ENCODE measurements at regions not wholly inside any gene's neighbourhood (a gene's known extent, or its start where the extent isn't known, plus 50 kb on each side); places are given as distances from the start of the nearest gene placed in this dataset.
"Not testable (repeated sequence)": the region's sequence is repeated elsewhere in the genome, so short reads cannot be mapped to it uniquely, and the experiment has no call there.

DNA sequence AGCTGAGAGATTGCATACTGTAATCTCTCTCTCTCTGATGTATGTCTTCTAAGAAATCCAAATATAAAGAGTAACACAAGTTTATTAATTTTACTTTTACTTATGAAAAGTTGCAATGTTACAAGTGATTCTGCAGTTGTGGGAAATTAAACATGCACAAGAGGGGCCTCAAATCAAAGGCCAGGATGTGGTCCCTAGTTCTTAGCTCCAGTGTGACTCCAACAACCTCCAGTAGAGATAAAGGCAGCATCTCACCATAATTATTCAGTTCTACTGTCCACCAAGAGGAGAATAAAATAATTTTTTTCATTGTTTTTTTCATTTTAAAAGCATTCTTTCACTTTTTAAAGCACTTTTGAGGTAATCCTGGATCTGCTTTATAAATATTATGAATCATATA lies 223.3 kb downstream of the RAP2B start:
- no peak for DNase-seq

DNA sequence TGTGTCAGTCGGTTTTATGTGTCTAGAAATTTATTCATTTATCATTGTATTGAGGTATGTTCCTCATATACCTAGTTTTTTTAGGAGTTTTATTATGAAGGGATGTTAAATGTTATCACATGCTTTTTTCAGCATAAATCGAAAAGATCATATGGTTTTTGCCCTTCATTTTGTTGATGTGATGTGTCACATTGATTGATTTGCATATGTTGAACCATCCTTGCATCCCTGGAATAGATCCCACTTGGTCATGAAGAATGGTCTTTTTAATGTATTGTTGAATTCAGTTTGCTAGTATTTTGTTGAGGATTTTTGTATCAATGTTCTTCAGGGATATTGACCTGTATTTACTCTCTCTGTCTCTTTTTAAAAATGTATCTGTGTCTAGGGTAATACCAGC lies 230.3 kb downstream of the RAP2B start:
- DNase-seq = no peak

DNA sequence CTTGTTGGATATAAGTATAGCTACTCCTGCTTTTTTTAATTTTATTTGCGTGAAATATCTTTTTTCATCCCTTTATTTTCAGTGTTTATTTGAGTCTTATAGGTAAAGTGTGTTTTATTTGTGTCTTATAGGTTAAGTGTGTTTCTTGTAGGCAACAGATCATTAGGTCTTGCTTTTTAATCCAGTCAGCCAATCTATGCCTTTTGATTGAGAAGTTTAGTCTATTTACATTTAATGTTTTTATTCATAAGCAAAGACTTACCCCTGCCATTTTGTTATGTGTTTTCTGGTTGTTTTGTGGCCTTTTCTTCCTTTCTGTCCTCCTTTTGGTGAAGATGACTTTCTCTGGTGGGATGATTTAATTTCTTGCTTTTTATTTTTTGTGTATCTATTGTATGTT lies 232.0 kb downstream of the RAP2B start:
- no peak for DNase-seq

DNA sequence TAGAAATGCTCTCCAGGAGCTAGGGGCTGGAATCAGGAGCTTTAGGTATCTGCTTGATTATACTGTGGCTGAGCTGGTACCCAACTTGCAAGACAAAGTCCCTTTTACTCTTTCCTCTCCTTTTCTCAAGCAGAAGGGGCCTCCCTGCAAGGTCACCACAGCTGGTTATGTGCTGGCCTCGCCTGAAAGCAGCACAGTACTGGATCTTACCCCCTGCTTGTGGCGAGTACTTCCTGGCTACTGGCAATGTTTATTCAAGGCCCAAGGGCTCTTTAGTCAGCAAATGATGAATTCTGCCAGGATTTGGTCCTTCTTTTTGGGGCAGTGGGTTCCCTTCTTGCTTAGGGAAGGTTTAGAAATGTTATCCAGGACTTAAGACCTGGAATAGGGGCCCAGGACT lies 234.6 kb downstream of the RAP2B start:
- DNase-seq = no peak

DNA sequence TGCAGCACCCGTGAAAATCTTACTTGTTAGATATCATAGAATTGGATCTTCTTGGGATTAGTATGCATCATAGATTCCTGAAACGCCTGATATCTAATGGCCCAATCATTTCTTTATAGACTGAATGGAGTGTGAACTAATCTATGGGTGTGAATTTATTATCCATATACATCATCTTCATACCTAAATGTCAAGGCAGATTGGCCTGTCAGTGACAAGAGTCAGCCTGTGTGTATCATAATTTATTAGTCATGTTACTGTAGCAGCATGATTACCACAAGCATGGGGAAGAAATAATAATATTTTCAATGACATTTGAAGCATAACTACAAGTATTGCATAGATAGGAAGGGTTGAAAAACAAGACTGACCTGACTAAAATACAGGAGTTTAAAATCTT lies 235.8 kb downstream of the RAP2B start:
- no peak for DNase-seq

DNA sequence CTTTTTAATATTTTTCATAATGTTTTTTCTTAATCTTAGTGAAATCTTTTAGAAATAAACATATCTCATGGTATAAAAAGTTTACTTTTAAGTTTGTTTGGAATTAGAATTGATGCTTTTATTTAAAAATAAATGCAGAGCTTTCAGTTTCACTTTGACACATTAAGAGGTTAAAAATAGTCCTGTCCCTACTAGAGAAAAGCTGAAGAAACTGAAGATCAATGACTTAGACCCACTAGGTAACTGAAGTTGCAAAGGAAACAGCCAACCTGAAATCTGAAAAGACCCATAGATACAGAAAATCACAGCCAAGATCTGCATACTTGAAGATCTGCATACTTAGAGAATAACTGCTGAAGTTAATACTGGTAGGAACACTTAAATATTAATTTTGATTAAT lies 237.6 kb downstream of the RAP2B start:
- DNase-seq = no peak

DNA sequence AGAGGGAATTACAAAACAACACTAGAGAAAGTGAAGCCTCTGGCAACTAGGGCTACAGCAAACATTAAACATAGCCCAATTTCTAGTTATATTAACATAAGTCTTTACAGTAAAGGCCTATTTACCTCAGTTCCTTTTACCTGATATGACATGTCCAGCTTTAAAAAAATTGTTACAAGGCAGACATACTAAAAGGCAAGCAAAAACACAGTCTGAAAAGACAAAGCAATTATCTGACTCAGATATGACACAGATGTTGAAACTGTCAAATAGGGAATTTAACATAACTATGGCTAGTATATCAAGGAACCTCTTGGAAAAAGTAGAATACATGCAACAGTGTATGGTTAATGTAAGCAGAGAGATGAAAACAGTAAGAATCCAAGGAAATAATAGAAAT lies 238.6 kb downstream of the RAP2B start:
- DNase-seq = no peak

DNA sequence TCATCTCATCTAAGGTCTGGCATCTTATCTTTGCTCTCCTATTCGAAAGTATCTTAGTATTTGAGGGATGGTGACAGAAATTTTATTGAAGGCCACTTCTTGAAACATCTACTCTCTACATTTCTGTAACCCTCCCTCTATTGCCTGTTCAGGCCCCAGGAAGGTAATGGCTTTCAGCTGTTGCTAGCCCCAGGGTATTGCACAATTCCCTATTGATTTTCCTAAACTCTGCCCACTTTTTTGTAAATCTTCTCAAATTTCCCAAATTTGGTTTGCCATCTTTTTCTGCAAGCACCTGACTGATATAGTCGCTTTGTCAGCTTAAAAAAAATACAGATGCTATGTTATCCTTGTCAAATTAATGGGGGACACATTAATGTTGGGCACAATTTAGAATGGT lies 242.1 kb downstream of the RAP2B start:
- DNase-seq = no peak

DNA sequence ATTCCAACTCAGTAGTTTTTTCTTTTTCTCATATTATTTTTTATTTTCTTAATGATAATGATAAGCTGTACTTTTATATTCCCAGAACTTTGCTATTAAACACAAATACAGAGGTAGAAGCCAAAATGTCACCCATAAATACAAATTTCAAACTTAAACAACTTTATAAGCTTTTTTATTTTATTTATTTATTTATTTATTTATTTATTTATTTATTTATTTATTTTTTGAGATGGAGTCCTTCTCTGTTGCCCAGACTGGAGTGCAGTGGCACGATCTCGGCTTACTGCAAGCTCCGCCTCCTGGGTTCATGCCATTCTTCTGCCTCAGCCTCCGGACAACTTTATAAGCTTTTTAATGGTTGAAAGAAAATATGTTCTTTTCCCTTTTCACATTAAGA lies 243.3 kb downstream of the RAP2B start:
- DNase-seq = not testable (repeated sequence)

DNA sequence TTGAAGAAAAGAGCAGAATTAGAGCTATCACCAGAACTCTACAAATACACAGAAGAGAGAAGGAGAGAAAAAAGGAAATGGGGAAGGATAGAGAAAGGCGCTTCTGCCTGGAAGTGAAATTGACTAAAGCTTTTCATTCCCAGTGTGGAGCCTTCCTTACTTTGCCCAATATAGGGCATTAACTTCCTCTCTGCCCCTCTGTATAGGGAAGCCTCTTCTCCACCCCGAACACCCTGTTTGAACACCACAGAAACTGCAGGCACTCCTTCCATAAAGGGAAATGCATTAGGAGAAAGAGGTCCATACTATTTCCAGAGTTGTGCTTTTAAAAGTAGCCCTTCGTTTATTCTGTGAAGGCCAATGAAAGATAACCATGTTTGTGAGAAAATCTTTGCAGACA lies 248.5 kb downstream of the RAP2B start:
- DNase-seq = no peak

DNA sequence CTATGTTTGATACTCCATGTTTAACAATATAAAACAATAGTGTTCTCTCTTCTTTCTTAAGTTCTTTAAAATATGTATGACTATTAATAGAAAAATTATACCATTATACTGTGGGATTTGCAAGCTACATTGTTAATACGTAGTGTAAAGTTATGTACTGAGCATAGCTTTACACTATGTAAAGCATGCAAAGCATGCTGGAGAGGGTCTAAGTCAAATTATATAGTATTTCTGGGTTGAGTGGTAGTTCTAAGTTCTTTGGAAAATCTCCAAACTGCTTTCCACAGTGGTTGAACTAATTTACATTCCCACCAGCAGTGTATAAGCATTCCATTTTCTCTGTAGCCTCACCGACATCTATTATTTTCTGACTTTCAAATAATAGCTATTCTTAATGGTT lies 253.0 kb downstream of the RAP2B start:
- no peak for DNase-seq

DNA sequence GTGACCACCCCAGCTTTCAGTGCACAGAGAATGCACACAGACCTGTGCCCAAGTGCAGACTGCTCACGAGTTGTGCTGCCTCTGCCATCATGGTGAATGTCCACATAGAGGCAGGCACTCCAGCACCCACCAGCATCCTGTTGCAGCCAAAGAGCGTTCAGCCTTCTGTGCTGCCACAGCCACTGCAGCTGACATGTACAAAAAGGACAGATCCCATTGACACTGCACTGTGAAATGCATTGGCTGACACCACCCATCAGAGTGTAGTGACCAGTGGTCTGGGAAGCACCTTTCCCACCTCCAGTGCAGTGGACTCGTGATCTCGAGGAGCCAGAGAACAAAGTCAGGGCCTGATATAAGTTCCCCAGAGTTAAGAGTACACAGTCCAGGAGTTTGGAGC lies 260.3 kb downstream of the RAP2B start:
- no peak for DNase-seq

DNA sequence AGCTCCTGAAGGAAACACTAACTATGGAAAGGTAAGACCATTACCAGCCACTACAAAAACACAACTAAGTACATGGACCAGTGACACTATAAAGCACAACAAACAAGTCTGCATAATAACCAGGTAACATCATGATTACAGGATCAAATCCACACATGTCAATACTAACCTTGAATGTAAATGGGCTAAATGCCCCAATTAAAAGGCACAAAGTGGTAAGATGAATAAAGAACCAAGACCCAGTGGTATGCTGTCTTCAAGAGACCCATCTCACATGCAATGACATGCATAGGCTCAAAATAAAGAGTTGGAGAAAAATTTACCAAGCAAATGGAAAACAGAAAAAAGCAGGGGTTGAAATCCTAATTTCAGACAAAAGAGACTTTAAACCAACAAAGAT lies 261.8 kb downstream of the RAP2B start:
- not testable (repeated sequence) for DNase-seq

DNA sequence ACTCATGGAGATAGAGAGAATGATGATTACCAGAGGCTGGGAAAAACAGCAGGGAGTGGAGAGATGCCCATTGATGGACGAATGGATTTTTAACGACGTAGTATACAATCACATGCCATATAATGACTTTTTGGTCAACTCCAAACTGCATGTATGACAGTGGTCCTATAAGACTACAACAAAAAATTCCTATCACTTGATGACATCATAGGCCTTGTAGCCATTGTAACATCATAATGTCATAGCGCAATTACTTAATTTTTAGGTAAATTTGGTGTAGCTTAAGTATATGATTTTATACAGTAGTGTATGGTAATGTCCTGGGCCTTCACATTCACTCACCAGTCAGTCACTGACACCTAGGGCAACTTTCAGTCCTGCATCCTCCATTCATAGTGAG lies 264.3 kb downstream of the RAP2B start:
- no peak for DNase-seq

DNA sequence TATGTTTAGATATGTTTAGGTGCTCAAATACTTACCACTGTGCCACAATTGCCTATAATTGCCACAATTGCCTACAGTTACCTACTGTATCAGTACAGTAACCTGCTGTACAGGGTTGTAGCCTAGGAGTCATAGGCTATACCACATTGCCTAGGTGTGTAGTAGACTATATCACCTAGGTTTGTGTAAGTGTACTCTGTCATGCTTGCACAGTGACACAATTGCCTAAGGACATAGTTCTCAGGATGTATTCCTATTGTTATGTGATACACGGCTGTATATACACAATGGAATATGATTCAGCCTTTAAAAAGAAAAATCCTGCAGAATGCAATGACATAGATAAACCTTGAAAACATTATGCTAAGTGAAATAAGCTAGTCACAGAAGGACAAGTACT lies 264.8 kb downstream of the RAP2B start:
- no peak for DNase-seq

DNA sequence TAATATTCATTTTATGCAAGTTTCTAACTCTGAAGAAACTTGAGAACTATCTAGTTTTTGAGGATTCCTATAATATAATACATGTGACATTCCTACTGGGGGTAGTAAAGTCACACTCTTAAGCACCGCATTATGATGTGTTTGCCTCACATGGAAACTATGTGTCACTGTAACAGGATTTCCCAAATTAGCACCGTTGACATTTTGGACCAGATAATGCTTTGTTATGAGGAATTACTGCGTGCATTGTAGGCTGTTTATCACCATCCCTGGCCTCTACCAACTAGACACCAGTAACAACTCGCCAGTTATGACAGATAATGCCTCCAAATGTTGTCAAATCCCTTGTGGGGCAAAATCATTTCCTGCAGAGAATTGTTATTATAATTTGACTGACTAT lies 267.8 kb downstream of the RAP2B start:
- no peak for DNase-seq

DNA sequence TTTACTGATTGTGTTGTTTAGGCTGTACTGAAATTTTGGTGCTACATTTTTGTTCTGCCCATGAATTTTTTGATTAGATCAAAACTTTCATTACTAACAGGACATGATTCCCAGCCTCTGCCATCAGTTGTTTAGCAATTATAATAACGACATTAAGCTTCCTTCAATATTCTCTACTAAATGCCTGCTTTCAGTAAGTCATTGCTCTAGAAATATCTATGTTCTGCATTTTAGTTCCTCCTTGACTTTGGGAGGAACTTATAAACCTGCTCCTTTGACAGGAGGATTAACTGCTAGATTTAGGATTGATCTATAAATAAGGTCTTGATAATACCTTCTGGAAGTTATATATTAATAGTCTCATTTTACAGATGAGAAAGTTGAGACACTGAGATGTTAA lies 269.1 kb downstream of the RAP2B start:
- DNase-seq = no peak

DNA sequence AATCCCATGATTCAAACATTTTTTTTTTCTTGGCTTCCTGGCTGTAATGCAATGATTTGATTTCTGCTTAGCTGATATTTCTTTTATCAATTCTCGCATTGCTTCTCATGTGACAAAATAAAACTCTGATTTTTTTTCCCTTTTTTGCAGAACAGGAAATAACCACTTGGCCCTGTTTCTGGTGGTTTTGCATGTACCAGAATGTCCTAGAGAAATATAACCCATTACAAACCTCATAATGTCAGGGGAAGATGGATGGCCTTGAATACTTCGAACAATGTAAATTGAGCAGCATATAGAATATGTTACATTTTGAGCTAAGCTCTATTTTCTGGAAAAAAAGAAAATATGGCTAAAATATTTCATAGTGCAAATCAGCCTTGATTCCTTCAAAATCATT lies 275.6 kb downstream of the RAP2B start:
- no peak for DNase-seq

DNA sequence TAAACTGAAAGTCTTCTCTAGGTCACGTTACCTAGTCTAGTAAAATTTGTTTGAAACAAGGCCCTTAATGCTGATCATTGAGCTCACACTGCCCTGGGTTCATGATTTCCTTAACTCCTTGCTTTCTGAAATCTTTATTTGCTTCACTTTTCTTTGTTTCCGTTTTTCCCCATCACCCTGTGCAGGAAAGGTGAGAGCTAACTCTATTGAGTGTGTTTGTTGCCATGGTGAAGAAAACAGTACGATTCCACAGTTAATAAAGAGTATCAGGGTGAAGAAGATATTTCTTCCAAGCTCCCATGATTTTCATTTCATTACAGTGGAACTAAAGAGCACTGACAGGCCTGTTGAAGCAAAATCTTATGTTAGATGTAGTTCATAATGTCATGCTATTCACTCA lies 276.2 kb downstream of the RAP2B start:
- no peak for DNase-seq

DNA sequence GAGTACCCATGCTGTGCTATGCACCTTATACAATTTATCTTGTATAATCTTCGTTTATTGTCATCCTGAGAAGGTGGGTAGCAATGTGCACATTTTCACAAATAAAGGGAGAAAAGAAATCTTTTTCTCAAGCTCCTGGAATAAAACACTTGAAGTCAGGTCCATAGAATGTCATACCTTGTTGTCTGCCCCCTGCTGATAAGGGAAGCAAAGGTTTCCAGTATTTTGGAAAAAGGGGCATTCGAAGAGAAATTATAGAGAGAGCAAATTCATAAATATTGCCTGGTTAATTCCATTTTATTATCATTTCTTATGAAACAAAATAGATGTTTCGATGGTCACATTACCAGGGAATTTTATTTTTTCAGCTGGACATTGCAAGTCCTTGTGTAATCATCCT lies 277.8 kb downstream of the RAP2B start:
- DNase-seq = no peak

DNA sequence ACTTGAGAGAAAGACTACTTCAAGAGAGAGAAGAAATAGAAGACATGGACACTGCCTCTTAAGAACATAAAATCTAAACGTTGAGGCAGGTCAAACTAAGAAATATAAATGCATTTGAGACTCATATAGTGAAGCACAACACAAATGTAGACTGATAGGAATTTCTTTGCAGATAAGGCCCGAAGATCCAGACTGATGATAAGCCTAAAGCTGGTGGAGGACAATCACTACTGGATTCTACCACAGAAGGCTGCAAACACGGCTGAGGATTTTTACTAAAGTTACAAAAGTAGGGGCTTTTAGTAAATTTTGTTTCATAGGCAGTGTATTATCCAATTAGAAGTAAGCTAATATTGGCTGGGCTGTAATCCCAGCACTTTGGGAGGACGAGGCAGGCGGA lies 278.3 kb downstream of the RAP2B start:
- DNase-seq = no peak

DNA sequence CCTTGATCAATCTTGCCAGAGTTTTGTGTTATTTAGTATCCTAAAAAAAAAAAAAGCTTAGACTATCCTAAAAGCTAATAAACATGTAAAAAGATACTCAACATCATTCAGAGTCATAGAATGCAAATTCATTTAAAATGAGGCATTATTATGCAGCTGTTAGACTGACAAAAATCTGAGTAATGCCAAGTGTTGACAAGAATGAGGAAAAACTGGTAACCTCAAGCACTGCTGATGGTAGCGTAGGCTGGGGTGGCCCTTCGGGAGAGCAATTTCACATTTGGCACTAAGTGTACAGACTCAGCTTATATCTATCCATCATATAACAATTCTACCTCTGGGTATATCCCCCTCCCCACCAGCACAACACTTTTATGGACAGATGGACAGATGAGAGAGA lies 280.4 kb downstream of the RAP2B start:
- DNase-seq = no peak

DNA sequence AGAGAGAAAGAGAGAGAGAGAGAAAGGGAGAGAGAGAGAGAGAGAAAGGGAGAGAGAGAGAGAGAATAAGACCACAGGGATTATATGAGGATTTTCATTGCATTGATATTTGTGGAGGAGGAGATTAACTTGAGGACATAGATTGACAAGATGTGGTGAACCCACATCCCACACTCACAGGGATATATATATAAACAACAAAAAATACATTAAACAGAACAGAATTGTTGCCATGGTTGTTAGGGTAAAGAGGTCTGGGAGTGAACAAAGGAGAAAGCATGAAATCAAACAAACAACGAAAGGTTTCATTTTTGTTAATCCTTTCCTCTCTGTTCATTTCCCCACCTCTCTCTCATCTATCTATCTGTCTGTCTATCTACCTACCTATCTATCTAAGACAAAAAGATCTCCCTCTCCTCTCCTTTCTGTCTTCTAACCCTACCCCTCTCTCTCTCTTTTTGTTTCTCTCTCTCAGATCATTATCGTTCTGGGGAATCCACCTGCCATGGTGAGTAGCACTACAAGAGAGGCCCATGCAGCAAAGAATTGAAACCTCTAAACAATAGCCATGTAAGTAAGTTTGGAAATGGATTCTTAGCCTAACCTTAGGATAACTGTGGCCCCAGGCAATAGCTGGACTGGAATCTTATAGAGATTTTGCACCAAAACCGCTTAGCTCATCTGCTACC lies 280.9 kb downstream of the RAP2B start:
- peak; percentile 13 for DNase-seq

DNA sequence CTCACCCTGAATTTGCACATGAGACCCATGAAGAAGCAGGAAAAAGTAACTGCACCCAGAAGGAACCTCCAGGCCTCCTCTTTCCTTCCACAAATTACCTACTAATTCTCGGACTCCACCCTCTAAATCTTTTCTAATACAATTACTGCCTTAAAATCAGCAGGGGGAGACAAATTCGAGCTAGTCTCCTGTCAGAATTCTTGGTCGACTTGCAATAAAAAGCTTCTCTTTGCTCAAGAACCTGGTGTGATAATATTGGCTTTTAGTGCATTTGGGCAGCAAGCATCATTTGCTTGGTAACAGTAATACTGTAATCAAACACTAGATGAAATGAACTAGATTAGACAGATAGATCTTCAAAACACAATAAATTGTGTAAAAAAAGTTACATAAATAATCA lies 281.9 kb downstream of the RAP2B start:
- no peak for DNase-seq

DNA sequence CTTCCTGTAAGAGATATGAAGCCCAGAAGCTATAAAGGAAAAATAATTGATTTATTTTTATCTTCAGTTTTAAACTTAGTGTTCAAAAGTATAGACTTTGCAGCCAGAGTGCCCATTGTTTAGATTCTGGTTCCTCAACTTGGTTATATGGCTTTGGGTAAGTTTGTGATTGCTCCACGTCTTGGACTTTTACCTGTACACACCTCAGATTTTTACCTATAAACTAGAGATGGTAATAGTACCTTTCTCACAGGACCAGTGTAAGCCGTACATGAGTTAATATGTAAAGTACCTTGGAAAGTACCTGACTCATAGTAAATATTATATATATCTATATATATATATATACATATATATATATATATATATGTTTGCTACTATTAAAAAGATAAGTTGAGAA lies 283.8 kb downstream of the RAP2B start:
- DNase-seq = no peak

Measured in central memory CD4-positive, alpha-beta T cell (primary cell).